ENCODE measurements at regions not wholly inside any gene's neighbourhood (a gene's known extent, or its start where the extent isn't known, plus 50 kb on each side); places are given as distances from the start of the nearest gene placed in this dataset.

- no peak for TF ChIP-seq CTCF (IDR thresholded peaks at IDR 0.05; ENCODE audit: poor library complexity)
- TF ChIP-seq EZH2 (IDR thresholded peaks at IDR 0.05; ENCODE audit: borderline replicate concordance): no peak
Observed at GRCh38 chr18:23401400-23402347, 51.4 kb upstream of the RIOK3 start.
